IMR-90 (cell line): ENCODE measurements at regions not wholly inside any gene's neighbourhood (a gene's known extent, or its start where the extent isn't known, plus 50 kb on each side); places are given as distances from the start of the nearest gene placed in this dataset.

Source experiments
- ATAC-seq: fragments of 200-7000 bp; cut with Tn5 transposase; 2 replicates; pipeline ENCODE4 v1.9.1; 2020; ENCODE audit warnings: low read depth, mild to moderate bottlenecking, moderate library complexity
- BruUV-seq: library from RNA; stranded (reverse); fragments of 400-500 nt; replicated peaks from 2 replicates; lab custom pipeline; 2021; lab: Mats Ljungman, UMichigan
- CTCF ChIA-PET: fragments of 300-600 bp; formaldehyde crosslinking; extraction: SDS; loops from one replicate; lab custom pipeline; 2021; ENCODE audit warnings: antibody characterized with exemption; lab: Yijun Ruan, JAX
- POLR2A ChIA-PET: fragments of 300-600 bp; sonication (Branson Sonifier 250); formaldehyde crosslinking; loops from one replicate; lab custom pipeline; 2022; ENCODE audit warnings: antibody characterized with exemption; ENCODE audit not compliant: unreplicated experiment; lab: Charles Lee
- DNase-seq: peaks from one replicate; pipeline ENCODE4 v3.0.0; 2013
- H2AFZ ChIP-seq: replicated peaks from 2 replicates; pipeline ENCODE3; 2013; ENCODE audit warnings: low read length, mild to moderate bottlenecking; ENCODE audit not compliant: poor library complexity
- H2AK5ac ChIP-seq: 2 replicates; pipeline ENCODE4 v1.6.1; 2013; ENCODE audit warnings: low read depth, low read length, inconsistent platforms
- H2AK9ac ChIP-seq: replicated peaks from 2 replicates; pipeline ENCODE3; 2013; ENCODE audit warnings: mild to moderate bottlenecking, low read depth, low read length, moderate library complexity; ENCODE audit not compliant: poor library complexity
- H2BK120ac ChIP-seq: 2 replicates; pipeline ENCODE4 v1.6.1; 2013; ENCODE audit warnings: low read depth, low read length, inconsistent platforms
- H2BK15ac ChIP-seq: 3 replicates; pipeline ENCODE4 v1.6.1; 2013; ENCODE audit warnings: low read depth, low read length, inconsistent platforms
- H2BK20ac ChIP-seq: 2 replicates; pipeline ENCODE4 v1.6.1; 2013; ENCODE audit warnings: low read depth, mild to moderate bottlenecking, inconsistent platforms, low read length, moderate library complexity
- H2BK5ac ChIP-seq: 2 replicates; pipeline ENCODE4 v1.6.1; 2013; ENCODE audit warnings: mild to moderate bottlenecking, low read depth, low read length, inconsistent platforms; ENCODE audit not compliant: poor library complexity, severe bottlenecking
- H3K14ac ChIP-seq: replicated peaks from 2 replicates; pipeline ENCODE4 v1.6.1; 2013; ENCODE audit warnings: low read depth, low read length, inconsistent platforms
- H3K18ac ChIP-seq: 2 replicates; pipeline ENCODE4 v1.6.1; 2013; ENCODE audit warnings: low read depth, low read length, control low read depth
- H3K23ac ChIP-seq: 2 replicates; pipeline ENCODE4 v1.6.1; 2013; ENCODE audit warnings: low read depth, low read length, inconsistent platforms
- H3K27ac ChIP-seq: 2 replicates; pipeline ENCODE4 v1.5.1; 2013; ENCODE audit warnings: mild to moderate bottlenecking, control low read depth, low read length; ENCODE audit not compliant: insufficient read depth
- H3K27me3 ChIP-seq: 2 replicates; pipeline ENCODE4 v1.6.1; 2013; ENCODE audit warnings: low read length; ENCODE audit not compliant: control insufficient read depth, insufficient read depth
- H3K36me3 ChIP-seq: 2 replicates; pipeline ENCODE4 v1.6.1; 2013; ENCODE audit warnings: low read length, mixed read lengths; ENCODE audit not compliant: control insufficient read depth, insufficient read depth
- H3K4ac ChIP-seq: 2 replicates; pipeline ENCODE4 v1.6.1; 2013; ENCODE audit warnings: low read depth, low read length, inconsistent platforms
- H3K4me1 ChIP-seq: 2 replicates; pipeline ENCODE4 v1.6.1; 2013; ENCODE audit warnings: low read length, mixed read lengths; ENCODE audit not compliant: control insufficient read depth, insufficient read depth
- H3K4me2 ChIP-seq: 2 replicates; pipeline ENCODE4 v1.6.1; 2013; ENCODE audit warnings: low read depth, mild to moderate bottlenecking, control low read depth, low read length, moderate library complexity
- H3K4me3 ChIP-seq: 2 replicates; pipeline ENCODE4 v1.5.1; 2013; ENCODE audit warnings: low read depth, mild to moderate bottlenecking, control low read depth, low read length, moderate library complexity; ENCODE audit not compliant: insufficient read depth
- H3K56ac ChIP-seq: 2 replicates; pipeline ENCODE4 v1.6.1; 2013; ENCODE audit warnings: low read length, inconsistent platforms; ENCODE audit not compliant: insufficient read depth; ENCODE audit errors: extremely low read depth
- H3K79me1 ChIP-seq, 2 experiments: 2 replicates each; pipeline ENCODE4 v1.6.1; 2013; ENCODE audit warnings: low read length in 2 of 2, inconsistent platforms in 1 of 2, low read depth in 1 of 2
- H3K9ac ChIP-seq: 2 replicates; pipeline ENCODE4 v1.6.1; 2013; ENCODE audit warnings: low read depth, low read length, control low read depth
- H3K9me1 ChIP-seq: 2 replicates; pipeline ENCODE4 v1.6.1; 2013; ENCODE audit warnings: low read length, inconsistent platforms; ENCODE audit not compliant: insufficient read depth
- H3K9me3 ChIP-seq: 2 replicates; pipeline ENCODE4 v1.6.1; 2013; ENCODE audit warnings: low read length; ENCODE audit not compliant: control insufficient read depth, insufficient read depth
- H4K20me1 ChIP-seq: 2 replicates; pipeline ENCODE4 v1.6.1; 2013; ENCODE audit warnings: low read length, inconsistent platforms; ENCODE audit not compliant: insufficient read depth
- H4K5ac ChIP-seq: 2 replicates; pipeline ENCODE4 v1.6.1; 2013; ENCODE audit warnings: mild to moderate bottlenecking, low read depth, low read length, control low read depth
- H4K8ac ChIP-seq, 2 experiments: 2 replicates each; pipeline ENCODE4 v1.6.1; 2013; ENCODE audit warnings: low read depth in 2 of 2, low read length in 2 of 2, control low read depth in 1 of 2, inconsistent platforms in 1 of 2
- H4K91ac ChIP-seq: 2 replicates; pipeline ENCODE4 v1.6.1; 2013; ENCODE audit warnings: low read depth, low read length, inconsistent platforms; ENCODE audit not compliant: insufficient read depth
- BHLHE40 ChIP-seq: fragments of 150-350 bp; IDR thresholded peaks from 2 replicates; pipeline ENCODE4 v1.6.1; 2016; ENCODE audit warnings: mild to moderate bottlenecking, low read depth, low read length
- CEBPB ChIP-seq: IDR thresholded peaks from 2 replicates; pipeline ENCODE4 v1.6.1; 2012; ENCODE audit warnings: low read depth, low read length, improper control_type of control experiment
- CHD1 ChIP-seq: IDR thresholded peaks from 2 replicates; pipeline ENCODE4 v1.6.1; 2012; ENCODE audit warnings: low read depth, low read length, improper control_type of control experiment
- CTCF ChIP-seq: conservative IDR thresholded peaks from 2 replicates; pipeline ENCODE4 v1.5.1; 2012; ENCODE audit warnings: mild to moderate bottlenecking, low read depth, low read length, improper control_type of control experiment
- ELK1 ChIP-seq: fragments of 150-350 bp; IDR thresholded peaks from 2 replicates; pipeline ENCODE4 v1.6.1; 2016; ENCODE audit warnings: low read depth, mild to moderate bottlenecking, low read length, moderate library complexity, borderline replicate concordance
- FOS ChIP-seq: fragments of 150-350 bp; IDR thresholded peaks from 2 replicates; pipeline ENCODE4 v1.6.1; 2016; ENCODE audit warnings: low read depth, low read length
- MAFK ChIP-seq: IDR thresholded peaks from 2 replicates; pipeline ENCODE4 v1.6.1; 2012; ENCODE audit warnings: low read depth, low read length, improper control_type of control experiment
- MAZ ChIP-seq: IDR thresholded peaks from 2 replicates; pipeline ENCODE4 v1.6.1; 2012; ENCODE audit warnings: low read depth, mild to moderate bottlenecking, low read length, improper control_type of control experiment, moderate library complexity, borderline replicate concordance
- MXI1 ChIP-seq: IDR thresholded peaks from 2 replicates; pipeline ENCODE4 v1.6.1; 2012; ENCODE audit warnings: low read depth, mild to moderate bottlenecking, low read length, moderate library complexity, borderline replicate concordance
- NFE2L2 ChIP-seq: fragments of 150-350 bp; IDR thresholded peaks from 2 replicates; pipeline ENCODE4 v1.6.1; 2016; ENCODE audit warnings: low read depth, mild to moderate bottlenecking, low read length
- POLR2A ChIP-seq: IDR thresholded peaks from 2 replicates; pipeline ENCODE4 v1.6.1; 2012; ENCODE audit warnings: mild to moderate bottlenecking, low read depth, low read length
- RAD21 ChIP-seq: IDR thresholded peaks from 2 replicates; pipeline ENCODE4 v1.6.1; 2012; ENCODE audit warnings: low read length, improper control_type of control experiment
- RCOR1 ChIP-seq: IDR thresholded peaks from 2 replicates; pipeline ENCODE4 v1.6.1; 2012; ENCODE audit warnings: mild to moderate bottlenecking, low read length, improper control_type of control experiment; ENCODE audit not compliant: insufficient replicate concordance
- RFX5 ChIP-seq: IDR thresholded peaks from 2 replicates; pipeline ENCODE4 v1.8.0; 2012; ENCODE audit warnings: low read depth, mild to moderate bottlenecking, low read length, moderate library complexity
- SMC3 ChIP-seq: fragments of 150-350 bp; IDR thresholded peaks from 2 replicates; pipeline ENCODE4 v1.6.1; 2016; ENCODE audit warnings: low read depth, mild to moderate bottlenecking, antibody characterized with exemption, low read length, moderate library complexity
- USF2 ChIP-seq: fragments of 150-350 bp; IDR thresholded peaks from 2 replicates; pipeline ENCODE4 v1.6.1; 2017; ENCODE audit warnings: mild to moderate bottlenecking, antibody characterized with exemption, low read length, low read depth
- WGBS, 2 experiments: methylation state at CpG; one replicate each; pipeline versions ENCODE4 v1.1.5 to v1.1.7; 2013; ENCODE audit warnings: missing lambda C conversion rate in 2 of 2; ENCODE audit not compliant: insufficient read length in 1 of 2; ENCODE audit errors: extremely low coverage in 2 of 2; 5-methylcytosine and 5-hydroxymethylcytosine counted together
- dilution Hi-C: fragments of 300-500 bp; cut with HindIII; formaldehyde crosslinking; loops from one replicate; pipeline ENCODE4 v1.14.3; 2018; ENCODE audit warnings: low sequenced_read_pairs; ENCODE audit not compliant: unreplicated experiment
- in situ Hi-C: fragments of 300-500 bp; cut with MboI; formaldehyde crosslinking; loops from 3 replicates; pipeline ENCODE4 v1.14.3; 2019; ENCODE audit warnings: low sequenced_read_pairs, inconsistent platforms, mixed read lengths
- intact Hi-C: fragments of 100-400 bp; cut with micrococcal nuclease; formaldehyde crosslinking; loops from 2 replicates; pipeline ENCODE4 v1.10.0; 2022

DNA sequence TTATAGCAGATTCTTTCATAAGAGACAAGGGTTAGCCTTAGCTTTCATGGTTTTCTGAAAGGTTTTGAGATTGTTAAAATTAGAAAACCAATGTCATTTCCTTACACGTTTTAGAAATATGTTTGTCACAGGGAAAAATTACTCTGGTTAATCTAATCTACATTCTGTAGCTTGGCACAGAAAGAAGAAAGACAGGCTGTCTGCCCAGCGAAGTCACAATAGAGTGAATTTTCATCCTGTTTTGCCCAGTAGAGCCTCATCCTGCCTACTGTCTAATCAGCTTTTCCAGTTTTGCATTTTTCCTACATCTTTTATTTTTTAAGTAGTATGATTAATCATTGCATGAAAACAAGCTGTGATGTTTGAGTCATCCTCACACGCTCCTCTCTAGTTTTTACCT, 688.8 kb downstream of the MTRR start:
- no CpG with 5 or more reads among the region's 3 CpGs for WGBS, 2 experiments

More for the DNA sequence above, 688.8 kb downstream of the MTRR start:
- Histone ChIP-seq H3K4me2 (no peak overlapping the region), H3K9ac (no peak overlapping the region), H2BK5ac (no peak overlapping the region), H3K18ac (no peak overlapping the region), H3K4me1 (no peaks in the 10 kb centered on the region), H3K27ac (no peak overlapping the region), H3K4ac (no peak overlapping the region), H4K5ac (no peak overlapping the region), H3K4me3 (no peak overlapping the region), H4K20me1 (no peaks in the 10 kb centered on the region), H4K91ac (no peak overlapping the region), H2BK15ac (no peak overlapping the region), H3K79me1 (no peaks in the 10 kb centered on the region), H2AFZ (no peak overlapping the region), H3K23ac (no peak overlapping the region), H2AK9ac (no peak overlapping the region), H3K9me3 (no peaks in the 10 kb centered on the region), H2BK120ac (no peak overlapping the region), H3K36me3 (no peaks in the 10 kb centered on the region), H3K9me1 (no peaks in the 10 kb centered on the region), H4K8ac (no peak overlapping the region), H2BK20ac (no peak overlapping the region), H3K56ac (no peak overlapping the region), H3K27me3 (no peaks in the 10 kb centered on the region), H3K14ac (no peak overlapping the region), H2AK5ac (no peak overlapping the region)
- no TSS peak for BruUV-seq
- TF ChIP-seq FOS (no peak), CTCF (no peak), POLR2A (no peak), NFE2L2 (no peak), BHLHE40 (no peak), CEBPB (no peak), RAD21 (no peak), SMC3 (no peak), ELK1 (no peak), RCOR1 (no peak), MAZ (no peak), USF2 (no peak), RFX5 (no peak), CHD1 (no peak), MAFK (no peak), MXI1 (no peak)
- intact Hi-C loops = no loop called here
- CTCF ChIA-PET = no interaction called here
- dilution Hi-C loops = no loop called here
- DNase-seq (no peak), ATAC-seq (no peak)
- in situ Hi-C loops = no loop called here
- POLR2A ChIA-PET = no interaction called here
